DOHH2 (cell line): ENCODE measurements at regions not wholly inside any gene's neighbourhood (a gene's known extent, or its start where the extent isn't known, plus 50 kb on each side); places are given as distances from the start of the nearest gene placed in this dataset.

Source experiments
- EZH2phosphoT487 ChIP-seq: fragments of 200-600 bp; sonication (generic); IDR thresholded peaks from 2 replicates; pipeline ENCODE4 v1.6.1; 2017; ENCODE audit warnings: borderline replicate concordance, mild to moderate bottlenecking, antibody characterized with exemption, low read length, moderate library complexity, mixed read lengths
- TF ChIP-seq, protein P1 (sequence below): fragments of 200-600 bp; sonication (generic); IDR thresholded peaks from one replicate; pipeline ENCODE4 v1.5.1; 2014; ENCODE audit warnings: antibody characterized with exemption, mild to moderate bottlenecking, low read depth, low read length; ENCODE audit not compliant: poor library complexity, severe bottlenecking

DNA sequence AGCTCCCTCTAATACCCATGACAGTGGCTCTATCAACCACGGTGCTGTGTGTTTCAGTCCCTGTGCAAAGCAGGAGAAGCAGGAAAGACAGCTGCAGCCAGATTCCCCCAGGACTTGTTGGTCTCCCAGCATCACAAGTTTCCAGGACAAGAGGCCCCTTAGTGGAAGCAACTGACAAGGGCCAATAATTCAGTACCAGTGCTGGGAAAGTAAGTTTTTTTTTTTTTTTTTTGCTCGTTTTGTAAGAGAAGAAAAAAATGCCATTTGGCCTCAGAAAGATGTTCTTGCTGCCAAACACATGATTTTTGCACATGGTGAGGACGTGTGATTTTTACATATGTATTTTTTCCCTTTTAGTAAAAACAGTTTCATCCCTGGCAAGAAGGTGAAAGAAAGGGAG lies 284.2 kb upstream of the ZMIZ1 start:
- TF ChIP-seq, protein P1, sequence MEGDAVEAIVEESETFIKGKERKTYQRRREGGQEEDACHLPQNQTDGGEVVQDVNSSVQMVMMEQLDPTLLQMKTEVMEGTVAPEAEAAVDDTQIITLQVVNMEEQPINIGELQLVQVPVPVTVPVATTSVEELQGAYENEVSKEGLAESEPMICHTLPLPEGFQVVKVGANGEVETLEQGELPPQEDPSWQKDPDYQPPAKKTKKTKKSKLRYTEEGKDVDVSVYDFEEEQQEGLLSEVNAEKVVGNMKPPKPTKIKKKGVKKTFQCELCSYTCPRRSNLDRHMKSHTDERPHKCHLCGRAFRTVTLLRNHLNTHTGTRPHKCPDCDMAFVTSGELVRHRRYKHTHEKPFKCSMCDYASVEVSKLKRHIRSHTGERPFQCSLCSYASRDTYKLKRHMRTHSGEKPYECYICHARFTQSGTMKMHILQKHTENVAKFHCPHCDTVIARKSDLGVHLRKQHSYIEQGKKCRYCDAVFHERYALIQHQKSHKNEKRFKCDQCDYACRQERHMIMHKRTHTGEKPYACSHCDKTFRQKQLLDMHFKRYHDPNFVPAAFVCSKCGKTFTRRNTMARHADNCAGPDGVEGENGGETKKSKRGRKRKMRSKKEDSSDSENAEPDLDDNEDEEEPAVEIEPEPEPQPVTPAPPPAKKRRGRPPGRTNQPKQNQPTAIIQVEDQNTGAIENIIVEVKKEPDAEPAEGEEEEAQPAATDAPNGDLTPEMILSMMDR: no peak
- no peak for TF ChIP-seq EZH2phosphoT487
